ENCODE measurements at regions not wholly inside any gene's neighbourhood (a gene's known extent, or its start where the extent isn't known, plus 50 kb on each side); places are given as distances from the start of the nearest gene placed in this dataset.

DNA sequence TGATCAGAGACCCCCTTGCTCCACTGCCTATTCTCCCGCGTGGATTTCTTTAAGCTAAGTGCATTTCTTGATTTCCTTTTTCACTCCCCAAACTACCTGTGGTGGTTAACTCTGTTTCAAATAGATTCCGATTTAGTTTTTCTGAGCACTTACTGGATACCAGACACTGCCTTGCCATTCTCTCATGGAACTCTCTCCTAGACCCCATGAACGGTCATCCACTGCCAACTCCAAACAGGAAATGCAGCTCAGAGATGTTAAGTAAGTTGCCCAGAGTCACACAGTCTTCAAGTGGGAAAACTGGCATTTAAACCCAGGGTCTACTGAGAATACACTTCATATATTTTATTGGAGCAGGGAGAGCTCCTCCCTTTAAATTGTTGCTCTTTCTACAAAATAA is 199.4 kb downstream of the MAF start:
- TF ChIP-seq, protein P1, sequence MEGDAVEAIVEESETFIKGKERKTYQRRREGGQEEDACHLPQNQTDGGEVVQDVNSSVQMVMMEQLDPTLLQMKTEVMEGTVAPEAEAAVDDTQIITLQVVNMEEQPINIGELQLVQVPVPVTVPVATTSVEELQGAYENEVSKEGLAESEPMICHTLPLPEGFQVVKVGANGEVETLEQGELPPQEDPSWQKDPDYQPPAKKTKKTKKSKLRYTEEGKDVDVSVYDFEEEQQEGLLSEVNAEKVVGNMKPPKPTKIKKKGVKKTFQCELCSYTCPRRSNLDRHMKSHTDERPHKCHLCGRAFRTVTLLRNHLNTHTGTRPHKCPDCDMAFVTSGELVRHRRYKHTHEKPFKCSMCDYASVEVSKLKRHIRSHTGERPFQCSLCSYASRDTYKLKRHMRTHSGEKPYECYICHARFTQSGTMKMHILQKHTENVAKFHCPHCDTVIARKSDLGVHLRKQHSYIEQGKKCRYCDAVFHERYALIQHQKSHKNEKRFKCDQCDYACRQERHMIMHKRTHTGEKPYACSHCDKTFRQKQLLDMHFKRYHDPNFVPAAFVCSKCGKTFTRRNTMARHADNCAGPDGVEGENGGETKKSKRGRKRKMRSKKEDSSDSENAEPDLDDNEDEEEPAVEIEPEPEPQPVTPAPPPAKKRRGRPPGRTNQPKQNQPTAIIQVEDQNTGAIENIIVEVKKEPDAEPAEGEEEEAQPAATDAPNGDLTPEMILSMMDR (conservative IDR thresholded peaks at IDR 0.05; ENCODE audit: low read length): no peak
- TF ChIP-seq EZH2phosphoT487 (IDR thresholded peaks at IDR 0.05; ENCODE audit: borderline replicate concordance, low read depth, low read length): no peak
